ENCODE measurements at regions not wholly inside any gene's neighbourhood (a gene's known extent, or its start where the extent isn't known, plus 50 kb on each side); places are given as distances from the start of the nearest gene placed in this dataset.

DNA sequence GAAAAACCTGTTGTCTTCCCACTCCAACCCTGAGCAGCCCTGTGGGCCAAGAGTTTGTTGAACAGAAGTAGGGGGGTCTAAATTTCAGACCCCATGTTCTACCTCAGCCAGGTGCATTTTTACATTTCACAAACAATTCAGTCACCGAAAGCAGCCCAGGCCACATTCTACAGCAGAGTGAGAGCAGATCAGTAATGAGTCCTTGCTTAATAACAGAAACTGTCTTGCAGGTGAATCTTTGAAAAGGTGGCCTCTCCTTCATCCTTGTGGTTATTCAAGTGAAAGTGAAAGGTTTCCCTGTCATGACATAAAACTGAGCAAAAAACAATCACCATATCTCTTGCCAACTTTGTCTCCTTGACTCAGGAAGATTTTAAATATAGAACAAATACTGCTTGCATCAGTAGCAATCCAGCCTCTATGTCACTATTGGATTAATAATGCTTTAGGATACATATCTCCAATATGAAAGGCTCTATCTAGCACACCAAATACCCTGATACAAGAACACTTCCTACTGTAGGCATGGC is 670.2 kb downstream of the DIAPH3 start:
- DNase-seq: no peak
- no peak for TF ChIP-seq CTCF (IDR thresholded peaks at IDR 0.05; ENCODE audit: low read depth, low read length)
- H3K9me3 ChIP-seq (ENCODE audit: severe bottlenecking): no peaks in the 10 kb centered on the region
- H3K4me3 ChIP-seq (ENCODE audit: low read depth, low read length): no peak overlapping the region
- no peaks in the 10 kb centered on the region for H3K36me3 ChIP-seq
- no peaks in the 10 kb centered on the region for H3K27me3 ChIP-seq (ENCODE audit: insufficient read depth, low read depth, severe bottlenecking)
- H3K27ac ChIP-seq: no peak overlapping the region

- TF ChIP-seq CTCF (IDR thresholded peaks at IDR 0.05; ENCODE audit: low read depth, low read length): no peak
- no peak overlapping the region for H3K27ac ChIP-seq
- H3K36me3 ChIP-seq: no peaks in the 10 kb centered on the region
- H3K9me3 ChIP-seq (ENCODE audit: severe bottlenecking): no peaks in the 10 kb centered on the region
- H3K4me3 ChIP-seq (ENCODE audit: low read depth, low read length): no peak overlapping the region
- no peaks in the 10 kb centered on the region for H3K27me3 ChIP-seq (ENCODE audit: insufficient read depth, low read depth, severe bottlenecking)
- no peak for DNase-seq
Measured at GRCh38 chr13:59494151-59494550, 669.6 kb downstream of the DIAPH3 start.

- Histone ChIP-seq H3K27me3 (ENCODE audit: insufficient read depth, low read depth, severe bottlenecking) (no peaks in the 10 kb centered on the region), H3K9me3 (ENCODE audit: severe bottlenecking) (no peaks in the 10 kb centered on the region), H3K27ac (no peak overlapping the region), H3K4me3 (ENCODE audit: low read depth, low read length) (no peak overlapping the region), H3K36me3 (no peaks in the 10 kb centered on the region)
- no peak for DNase-seq
- TF ChIP-seq CTCF (IDR thresholded peaks at IDR 0.05; ENCODE audit: low read depth, low read length): no peak
Measured at GRCh38 chr13:59494560-59494970, 669.2 kb downstream of the DIAPH3 start.

DNA sequence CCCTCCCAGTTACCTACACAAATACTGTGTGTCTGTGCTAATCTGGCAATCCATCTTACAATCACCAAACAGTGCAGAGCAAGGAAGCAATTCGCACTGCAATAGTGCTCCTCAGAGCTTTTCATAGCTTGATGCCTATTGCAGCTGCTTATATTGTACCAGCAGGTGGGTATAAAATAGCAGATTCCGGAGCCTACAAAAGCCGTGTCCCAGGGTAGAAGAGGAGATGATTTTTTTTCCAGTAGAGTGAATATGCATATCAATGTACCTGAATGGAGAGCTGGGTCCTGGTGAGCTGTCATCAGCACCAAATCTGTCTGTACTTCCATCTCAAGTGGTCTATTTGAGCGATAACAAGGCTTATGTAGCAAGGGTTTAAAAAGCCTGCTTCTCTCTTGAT is 668.4 kb downstream of the DIAPH3 start:
- no peaks in the 10 kb centered on the region for H3K27me3 ChIP-seq (ENCODE audit: insufficient read depth, low read depth, severe bottlenecking)
- no peak overlapping the region for H3K27ac ChIP-seq
- no peak for DNase-seq
- TF ChIP-seq CTCF (IDR thresholded peaks at IDR 0.05; ENCODE audit: low read depth, low read length): no peak
- no peak overlapping the region for H3K4me3 ChIP-seq (ENCODE audit: low read depth, low read length)
- H3K36me3 ChIP-seq: no peaks in the 10 kb centered on the region
- H3K9me3 ChIP-seq (ENCODE audit: severe bottlenecking): no peaks in the 10 kb centered on the region

DNA sequence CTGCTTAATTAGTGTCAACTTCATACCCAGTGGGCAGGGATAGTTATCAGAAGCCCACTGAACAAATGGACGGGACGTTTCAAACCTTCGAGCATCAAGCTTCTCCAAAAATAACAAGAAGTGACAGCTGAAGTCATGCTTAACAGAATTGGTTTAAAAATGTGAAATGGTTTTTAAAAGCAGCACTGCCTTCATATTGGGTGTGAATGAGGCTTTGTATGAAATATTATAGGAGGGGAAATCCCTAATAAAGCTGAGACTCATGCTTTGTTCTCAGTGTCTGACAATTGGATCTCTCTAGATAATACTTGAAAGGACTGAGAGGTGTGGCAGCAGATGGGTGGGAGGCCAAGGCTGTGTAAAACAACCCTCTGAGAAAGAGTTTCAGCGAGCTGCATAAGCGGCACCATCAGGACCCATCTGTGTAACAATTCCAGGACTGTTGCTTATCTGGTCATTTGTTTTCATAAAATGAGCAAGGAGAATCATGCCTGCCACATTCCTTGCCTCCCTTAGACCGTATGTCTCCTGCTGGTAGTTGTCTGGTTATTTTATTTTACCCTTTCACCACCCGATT is 667.7 kb downstream of the DIAPH3 start:
- no peaks in the 10 kb centered on the region for H3K9me3 ChIP-seq (ENCODE audit: severe bottlenecking)
- H3K27me3 ChIP-seq (ENCODE audit: insufficient read depth, low read depth, severe bottlenecking): no peaks in the 10 kb centered on the region
- no peaks in the 10 kb centered on the region for H3K36me3 ChIP-seq
- no peak for DNase-seq
- no peak overlapping the region for H3K4me3 ChIP-seq (ENCODE audit: low read depth, low read length)
- no peak for TF ChIP-seq CTCF (IDR thresholded peaks at IDR 0.05; ENCODE audit: low read depth, low read length)
- H3K27ac ChIP-seq: no peak overlapping the region

Measured in WERI-Rb-1 (cell line).